Body of pancreas (tissue), 4 donors: ENCODE measurements at regions not wholly inside any gene's neighbourhood (a gene's known extent, or its start where the extent isn't known, plus 50 kb on each side); places are given as distances from the start of the nearest gene placed in this dataset.

Source experiments
- POLR2A ChIP-seq, 3 donors: fragments of 450-650 bp; IDR thresholded peaks; one replicate each; pipeline ENCODE4 v1.6.1; 2016; ENCODE audit warnings: antibody characterized with exemption in 3 of 3, mild to moderate bottlenecking in 2 of 3
- TF ChIP-seq, protein P1 (sequence below), 7 experiments: fragments of 450-650 bp in 4 of 7; fragments of 200-600 bp in 3 of 7; sonication (generic) in 3 of 7; IDR thresholded peaks; one replicate each; pipeline ENCODE4 v1.5.1; 2016 to 2019; ENCODE audit warnings: antibody characterized with exemption in 7 of 7

DNA sequence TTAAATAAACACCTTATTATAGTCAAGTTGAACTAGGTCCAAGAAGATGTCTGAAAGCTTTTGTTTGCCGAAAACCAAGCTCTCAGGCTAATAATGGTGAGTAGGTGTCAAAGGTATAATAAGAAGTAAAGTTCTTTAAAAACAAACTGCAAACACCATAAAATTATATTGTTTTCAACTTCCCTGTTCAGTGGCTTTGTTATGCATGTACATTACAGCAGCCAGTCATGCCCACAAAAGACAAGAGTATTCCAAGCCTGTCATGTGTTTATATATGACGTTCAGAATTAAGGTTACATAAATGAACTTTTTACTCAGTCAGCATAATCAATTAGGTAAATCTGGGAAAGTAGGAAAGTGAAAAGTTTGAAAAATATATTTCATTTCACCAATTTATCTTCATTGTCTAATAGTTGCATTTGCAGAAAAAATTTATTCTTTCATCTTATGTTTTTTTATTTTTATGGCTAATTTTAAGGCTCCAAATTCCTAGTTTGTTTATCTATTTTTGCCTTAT lies 928.7 kb upstream of the SOX9 start:
- TF ChIP-seq, protein P1, sequence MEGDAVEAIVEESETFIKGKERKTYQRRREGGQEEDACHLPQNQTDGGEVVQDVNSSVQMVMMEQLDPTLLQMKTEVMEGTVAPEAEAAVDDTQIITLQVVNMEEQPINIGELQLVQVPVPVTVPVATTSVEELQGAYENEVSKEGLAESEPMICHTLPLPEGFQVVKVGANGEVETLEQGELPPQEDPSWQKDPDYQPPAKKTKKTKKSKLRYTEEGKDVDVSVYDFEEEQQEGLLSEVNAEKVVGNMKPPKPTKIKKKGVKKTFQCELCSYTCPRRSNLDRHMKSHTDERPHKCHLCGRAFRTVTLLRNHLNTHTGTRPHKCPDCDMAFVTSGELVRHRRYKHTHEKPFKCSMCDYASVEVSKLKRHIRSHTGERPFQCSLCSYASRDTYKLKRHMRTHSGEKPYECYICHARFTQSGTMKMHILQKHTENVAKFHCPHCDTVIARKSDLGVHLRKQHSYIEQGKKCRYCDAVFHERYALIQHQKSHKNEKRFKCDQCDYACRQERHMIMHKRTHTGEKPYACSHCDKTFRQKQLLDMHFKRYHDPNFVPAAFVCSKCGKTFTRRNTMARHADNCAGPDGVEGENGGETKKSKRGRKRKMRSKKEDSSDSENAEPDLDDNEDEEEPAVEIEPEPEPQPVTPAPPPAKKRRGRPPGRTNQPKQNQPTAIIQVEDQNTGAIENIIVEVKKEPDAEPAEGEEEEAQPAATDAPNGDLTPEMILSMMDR (IDR thresholded peaks at IDR 0.05), result no peak
- no peak for TF ChIP-seq POLR2A (IDR thresholded peaks at IDR 0.05)
